Lung (tissue), 11 donors: ENCODE measurements at regions not wholly inside any gene's neighbourhood (a gene's known extent, or its start where the extent isn't known, plus 50 kb on each side); places are given as distances from the start of the nearest gene placed in this dataset.

Source experiments
- ATAC-seq: fragments of 200-7000 bp; cut with Tn5 transposase; one replicate; pipeline ENCODE4 v1.9.1; 2020; ENCODE audit warnings: moderate number of reproducible peaks; ENCODE audit not compliant: insufficient read depth, low FRiP score
- DNase-seq, 3 donors: peaks; one replicate each; pipeline ENCODE4 v3.0.0-alpha.2; 2013 to 2017
- H3K27ac ChIP-seq, 2 donors: one replicate each; pipeline ENCODE4 v1.5.1; 2013; ENCODE audit warnings: mild to moderate bottlenecking in 2 of 2, moderate library complexity in 2 of 2, control low read depth in 1 of 2, inconsistent platforms in 1 of 2, low read depth in 1 of 2, low read length in 1 of 2
- H3K27me3 ChIP-seq, 3 donors: one replicate each; pipeline ENCODE4 v1.5.1; 2013; ENCODE audit warnings: low read length in 2 of 3; ENCODE audit not compliant: control insufficient read depth in 3 of 3, insufficient read depth in 3 of 3
- H3K36me3 ChIP-seq, 4 donors: one replicate each; pipeline ENCODE4 v1.5.1; 2013; ENCODE audit warnings: low read length in 4 of 4, mild to moderate bottlenecking in 1 of 4, moderate library complexity in 1 of 4; ENCODE audit not compliant: control insufficient read depth in 4 of 4, insufficient read depth in 4 of 4
- H3K4me1 ChIP-seq, 5 donors: one replicate each; pipeline ENCODE4 v1.5.1; 2013; ENCODE audit warnings: low read length in 5 of 5, mild to moderate bottlenecking in 2 of 5, moderate library complexity in 1 of 5; ENCODE audit not compliant: control insufficient read depth in 5 of 5, insufficient read depth in 5 of 5
- H3K4me3 ChIP-seq: one replicate; pipeline ENCODE4 v1.5.1; 2013; ENCODE audit warnings: mild to moderate bottlenecking, control low read depth, moderate library complexity
- H3K9ac ChIP-seq, 2 donors: one replicate each; pipeline ENCODE4 v1.5.1; 2013; ENCODE audit warnings: low read length in 2 of 2, control low read depth in 1 of 2; ENCODE audit not compliant: insufficient read depth in 1 of 2
- H3K9me3 ChIP-seq, 4 donors: one replicate each; pipeline ENCODE4 v1.5.1; 2013; ENCODE audit warnings: low read length in 3 of 4, mild to moderate bottlenecking in 1 of 4, moderate library complexity in 1 of 4; ENCODE audit not compliant: control insufficient read depth in 4 of 4, insufficient read depth in 3 of 4
- CTCF ChIP-seq: IDR thresholded peaks from 2 replicates; pipeline ENCODE4 v1.5.1; 2012; ENCODE audit warnings: mild to moderate bottlenecking; ENCODE audit errors: control extremely low read depth, extremely low read depth
- WGBS, 2 donors: extraction: QIAGEN DNeasy Blood & Tissue Kit; methylation state at CpG; one replicate each; pipeline ENCODE4 v1.1.7; 2013; 5-methylcytosine and 5-hydroxymethylcytosine counted together
- donor health status: control.
- donor health status: control.
- donor health status: Bipolar disorder and iron deficiency.
- donor health status: healthy.
- donor health status: DM: yes; HTN: yes; CAD: no.

DNA sequence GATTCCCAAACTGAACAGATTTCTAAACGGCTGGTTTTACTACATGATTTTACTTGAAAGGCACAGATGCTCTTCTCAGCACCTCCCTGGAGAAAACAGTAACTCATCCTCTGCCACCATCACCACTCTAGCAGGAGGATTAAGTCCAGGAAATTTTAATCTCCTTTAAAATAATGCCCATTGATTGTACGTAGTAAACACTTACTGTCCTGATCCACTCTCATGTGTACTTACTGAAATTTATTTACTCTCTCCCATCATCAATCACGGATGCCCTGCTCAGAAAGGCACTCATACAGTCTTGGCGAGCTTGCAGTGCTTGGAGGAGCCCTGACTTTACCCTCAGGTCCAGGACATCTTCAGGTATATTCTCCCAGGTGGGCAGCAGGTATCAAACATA lies 239.8 kb upstream of the EGLN3 start:
- Histone ChIP-seq H3K27me3 (no peaks in the 10 kb centered on the region), H3K9ac (no peak overlapping the region), H3K4me1 (no peaks in the 10 kb centered on the region), H3K9me3 (peaks cover 0 to 3% (median 0%) of the 10 kb centered on the region in 4 donors), H3K27ac (no peak overlapping the region), H3K36me3 (no peaks in the 10 kb centered on the region), H3K4me3 (no peak overlapping the region)
- ATAC-seq (no peak), DNase-seq (no peak)
- TF ChIP-seq CTCF = no peak
- WGBS, 2 donors = 76 to 82% methylated on average over 4 of the region's 4 CpGs

GRCh38 chr14:34189866-34190265 lies 239.0 kb upstream of the EGLN3 start:
- no peak for TF ChIP-seq CTCF
- WGBS, 2 donors = 95 to 98% methylated on average over 3 of the region's 3 CpGs
- ATAC-seq = no peak

GRCh38 chr14:34187519-34188044 lies 236.7 kb upstream of the EGLN3 start:
- H3K4me3 ChIP-seq = no peak overlapping the region
- no peaks in the 10 kb centered on the region for H3K27me3 ChIP-seq
- H3K9me3 ChIP-seq = peaks cover 0 to 5% (median 0%) of the 10 kb centered on the region in 4 donors
- no peak for TF ChIP-seq CTCF
- no peaks in the 10 kb centered on the region for H3K36me3 ChIP-seq
- 97% methylated on average over 3 of the region's 3 CpGs for WGBS, 2 donors
- ATAC-seq (no peak), DNase-seq (no peak)
- no peak overlapping the region for H3K9ac ChIP-seq
- no peak overlapping the region for H3K27ac ChIP-seq
- no peaks in the 10 kb centered on the region for H3K4me1 ChIP-seq

More at GRCh38 chr14:34189866-34190265, 239.0 kb upstream of the EGLN3 start:
- Histone ChIP-seq H3K27me3 (no peaks in the 10 kb centered on the region), H3K4me3 (no peak overlapping the region), H3K4me1 (no peaks in the 10 kb centered on the region), H3K36me3 (no peaks in the 10 kb centered on the region), H3K9ac (no peak overlapping the region), H3K9me3 (peaks cover 0 to 3% (median 0%) of the 10 kb centered on the region in 4 donors), H3K27ac (no peak overlapping the region)
- DNase-seq = no peak

- H3K9me3 ChIP-seq = peaks cover 0 to 5% (median 0%) of the 10 kb centered on the region in 4 donors
- H3K27me3 ChIP-seq = no peaks in the 10 kb centered on the region
- 81 to 84% methylated on average over 3 of the region's 3 CpGs for WGBS, 2 donors
- H3K36me3 ChIP-seq = no peaks in the 10 kb centered on the region
- ATAC-seq = no peak
- H3K4me3 ChIP-seq = no peak overlapping the region
- no peak for TF ChIP-seq CTCF
- H3K4me1 ChIP-seq = no peaks in the 10 kb centered on the region
- H3K9ac ChIP-seq = no peak overlapping the region
- DNase-seq = no peak
- H3K27ac ChIP-seq = no peak overlapping the region
These were observed 236.2 kb upstream of the EGLN3 start for GRCh38 chr14:34187061-34187460.
